HFFc6 (cell line): ENCODE measurements at regions not wholly inside any gene's neighbourhood (a gene's known extent, or its start where the extent isn't known, plus 50 kb on each side); places are given as distances from the start of the nearest gene placed in this dataset.

ENCODE experiments used
- DNase-seq: peaks from one replicate; pipeline ENCODE4 v3.0.0-alpha.2; 2018
- H3K27ac Mint-ChIP-seq: 2 replicates; pipeline ENCODE4 v1.8.0; 2020; ENCODE audit warnings: mild to moderate bottlenecking, mixed read lengths
- H3K27me3 Mint-ChIP-seq: 2 replicates; pipeline ENCODE4 v1.8.0; 2021; ENCODE audit warnings: mild to moderate bottlenecking, moderate library complexity, mixed read lengths; ENCODE audit not compliant: insufficient read depth
- H3K36me3 Mint-ChIP-seq: 2 replicates; pipeline ENCODE4 v1.8.0; 2021; ENCODE audit warnings: low read depth, mixed read lengths
- H3K4me1 Mint-ChIP-seq: 2 replicates; pipeline ENCODE4 v1.8.0; 2020; ENCODE audit warnings: low read depth, mixed read lengths
- H3K4me3 Mint-ChIP-seq: 2 replicates; pipeline ENCODE4 v1.8.0; 2020; ENCODE audit warnings: mild to moderate bottlenecking, moderate library complexity, mixed read lengths
- H3K9me3 Mint-ChIP-seq: 2 replicates; pipeline ENCODE4 v1.8.0; 2020; ENCODE audit warnings: mild to moderate bottlenecking, mixed read lengths
- CTCF ChIP-seq: fragments of 200-600 bp; sonication (generic); IDR thresholded peaks from 2 replicates; pipeline ENCODE4 v1.5.0; 2021; ENCODE audit warnings: antibody characterized with exemption, mild to moderate bottlenecking

GRCh38 chr9:115900698-115901097 is 252.9 kb upstream of the PAPPA start:
- H3K36me3 Mint-ChIP-seq = peaks cover 5% of the 10 kb centered on the region; the same call in 1 of the 2 replicates
- TF ChIP-seq CTCF = no peak
- H3K9me3 Mint-ChIP-seq = no peaks in the 10 kb centered on the region; the same call in 1 of the 2 replicates
- no peak overlapping the region for H3K4me3 Mint-ChIP-seq
- H3K27ac Mint-ChIP-seq = no peak overlapping the region
- H3K27me3 Mint-ChIP-seq = no peaks in the 10 kb centered on the region
- peaks cover 17% of the 10 kb centered on the region for H3K4me1 Mint-ChIP-seq
- no peak for DNase-seq

- Mint-ChIP-seq H3K4me3 (no peak overlapping the region), H3K4me1 (peaks cover 17% of the 10 kb centered on the region), H3K27ac (no peak overlapping the region), H3K9me3 (no peaks in the 10 kb centered on the region), H3K27me3 (peaks cover 1% of the 10 kb centered on the region; the same call in 1 of the 2 replicates), H3K36me3 (no peaks in the 10 kb centered on the region)
- DNase-seq = no peak
- TF ChIP-seq CTCF = no peak
Observed at GRCh38 chr9:115910959-115911358, 242.6 kb upstream of the PAPPA start.

- peaks cover 17% of the 10 kb centered on the region for H3K4me1 Mint-ChIP-seq
- no peaks in the 10 kb centered on the region for H3K9me3 Mint-ChIP-seq
- DNase-seq = no peak
- no peak overlapping the region for H3K27ac Mint-ChIP-seq
- H3K36me3 Mint-ChIP-seq = no peaks in the 10 kb centered on the region
- TF ChIP-seq CTCF = no peak
- H3K4me3 Mint-ChIP-seq = no peak overlapping the region
- H3K27me3 Mint-ChIP-seq = peaks cover 1% of the 10 kb centered on the region; the same call in 1 of the 2 replicates
Observed at GRCh38 chr9:115912086-115912485, 241.5 kb upstream of the PAPPA start.

GRCh38 chr9:115913696-115914095 is 239.9 kb upstream of the PAPPA start:
- Mint-ChIP-seq H3K4me3 (no peak overlapping the region), H3K27me3 (peaks cover 1% of the 10 kb centered on the region; the same call in 1 of the 2 replicates)
- peak; percentile 22 for DNase-seq

GRCh38 chr9:115914291-115914690 is 239.3 kb upstream of the PAPPA start:
- peaks cover 12% of the 10 kb centered on the region for H3K4me1 Mint-ChIP-seq
- TF ChIP-seq CTCF = no peak

More at GRCh38 chr9:115913696-115914095, 239.9 kb upstream of the PAPPA start:
- Mint-ChIP-seq H3K9me3 (no peaks in the 10 kb centered on the region), H3K27ac (no peak overlapping the region), H3K4me1 (peaks cover 12% of the 10 kb centered on the region), H3K36me3 (no peaks in the 10 kb centered on the region)
- TF ChIP-seq CTCF = no peak

GRCh38 chr9:115921301-115921700 is 232.3 kb upstream of the PAPPA start:
- Mint-ChIP-seq H3K36me3 (no peaks in the 10 kb centered on the region), H3K4me1 (peaks cover 47% of the 10 kb centered on the region), H3K27ac (peak overlapping the region; percentile 39; the same call in 1 of the 2 replicates), H3K4me3 (no peak overlapping the region; the same call in 1 of the 2 replicates), H3K27me3 (no peaks in the 10 kb centered on the region; the same call in none of the 2 replicates), H3K9me3 (no peaks in the 10 kb centered on the region)
- DNase-seq = peak; percentile 85
- no peak for TF ChIP-seq CTCF

More at GRCh38 chr9:115914291-115914690, 239.3 kb upstream of the PAPPA start:
- DNase-seq = no peak
- Mint-ChIP-seq H3K36me3 (no peaks in the 10 kb centered on the region), H3K27ac (no peak overlapping the region), H3K27me3 (peaks cover 1% of the 10 kb centered on the region; the same call in 1 of the 2 replicates), H3K4me3 (no peak overlapping the region), H3K9me3 (no peaks in the 10 kb centered on the region)
